SK-N-SH (cell line): ENCODE measurements at regions not wholly inside any gene's neighbourhood (a gene's known extent, or its start where the extent isn't known, plus 50 kb on each side); places are given as distances from the start of the nearest gene placed in this dataset.

Experiments
- CTCF ChIA-PET: fragments of 300-600, 350-600 bp; formaldehyde crosslinking; extraction: SDS; loops from one replicate; lab custom pipeline; 2021; lab: Yijun Ruan, JAX
- POLR2A ChIA-PET: fragments of 350-600 bp; sonication (Branson Sonifier 250); formaldehyde crosslinking; extraction: SDS; loops from one replicate; lab custom pipeline; 2020; ENCODE audit warnings: antibody characterized with exemption, inconsistent platforms; lab: Yijun Ruan, JAX
- DNase-seq: peaks from one replicate; pipeline ENCODE4 v3.0.0; 2012
- H2AFZ ChIP-seq: fragments of 200-600 bp; sonication (generic); 2 replicates; pipeline ENCODE4 v1.8.1; 2016; ENCODE audit warnings: antibody characterized with exemption, mild to moderate bottlenecking, low read depth
- H3F3A ChIP-seq: fragments of 200-600 bp; sonication (generic); replicated peaks from 2 replicates; pipeline ENCODE3; 2016; ENCODE audit warnings: antibody characterized with exemption, mild to moderate bottlenecking; ENCODE audit not compliant: insufficient read depth
- H3K27ac ChIP-seq, 2 experiments: fragments of 200-500 bp in 1 of 2; fragments of 200-600 bp in 1 of 2; sonication (Bioruptor generic) in 1 of 2; sonication (generic), shearing (Covaris generic) in 1 of 2; 2 replicates each; pipeline versions ENCODE4 v1.5.1 to v1.6.1; 2014 to 2016; ENCODE audit warnings: low read depth in 2 of 2, inconsistent platforms in 1 of 2, low read length in 1 of 2, mild to moderate bottlenecking in 1 of 2, mixed read lengths in 1 of 2
- H3K27me3 ChIP-seq: fragments of 200-600 bp; sonication (generic), shearing (Covaris generic); 2 replicates; pipeline ENCODE4 v1.6.1; 2016; ENCODE audit warnings: mixed run types; ENCODE audit not compliant: insufficient read depth
- H3K36me3 ChIP-seq, 2 experiments: fragments of 200-500 bp in 1 of 2; fragments of 200-600 bp in 1 of 2; sonication (Bioruptor generic) in 1 of 2; sonication (generic) in 1 of 2; replicated peaks in 1 of 2; 2 replicates each; pipeline versions ENCODE3 to v1.5.1; 2014 to 2016; ENCODE audit warnings: low read length in 1 of 2, mild to moderate bottlenecking in 1 of 2; ENCODE audit not compliant: insufficient read depth in 2 of 2, control insufficient read depth in 1 of 2
- H3K4me1 ChIP-seq, 2 experiments: fragments of 200-500 bp in 1 of 2; fragments of 200-600 bp in 1 of 2; sonication (Bioruptor generic) in 1 of 2; sonication (generic), shearing (Covaris generic) in 1 of 2; 2 replicates each; pipeline versions ENCODE4 v1.5.1 to v1.6.1; 2014 to 2016; ENCODE audit warnings: low read depth in 1 of 2, low read length in 1 of 2, mixed run types in 1 of 2; ENCODE audit not compliant: insufficient read depth in 2 of 2, control insufficient read depth in 1 of 2
- H3K4me2 ChIP-seq: fragments of 200-600 bp; sonication (generic), shearing (Covaris generic); 2 replicates; pipeline ENCODE4 v1.6.1; 2017; ENCODE audit warnings: mixed run types
- H3K4me3 ChIP-seq, 2 experiments: fragments of 200-500 bp in 1 of 2; fragments of 200-600 bp in 1 of 2; sonication (Bioruptor generic) in 1 of 2; sonication (generic), shearing (Covaris generic) in 1 of 2; 2 replicates each; pipeline versions ENCODE4 v1.5.1 to v1.8.1; 2014 to 2016; ENCODE audit warnings: low read depth in 2 of 2, inconsistent platforms in 1 of 2, low read length in 1 of 2, mild to moderate bottlenecking in 1 of 2, mixed read lengths in 1 of 2, moderate library complexity in 1 of 2
- H3K79me2 ChIP-seq: fragments of 200-600 bp; sonication (generic); 2 replicates; pipeline ENCODE4 v1.8.1; 2017; ENCODE audit warnings: mild to moderate bottlenecking; ENCODE audit not compliant: insufficient read depth
- H3K9ac ChIP-seq: fragments of 200-600 bp; sonication (generic); 2 replicates; pipeline ENCODE4 v1.6.1; 2017; ENCODE audit warnings: mixed run types
- H3K9me2 ChIP-seq: fragments of 200-600 bp; sonication (generic); 2 replicates; pipeline ENCODE4 v1.6.1; 2017; ENCODE audit warnings: mixed run types
- H3K9me3 ChIP-seq: fragments of 200-600 bp; sonication (generic); 2 replicates; pipeline ENCODE4 v1.6.1; 2017; ENCODE audit warnings: mixed run types, mild to moderate bottlenecking, moderate library complexity
- H4K20me1 ChIP-seq: fragments of 200-600 bp; sonication (generic); 2 replicates; pipeline ENCODE4 v1.6.1; 2017; ENCODE audit warnings: mild to moderate bottlenecking, mixed run types; ENCODE audit not compliant: insufficient read depth
- CTCF ChIP-seq: fragments of 200-600 bp; sonication (generic); IDR thresholded peaks from 2 replicates; pipeline ENCODE4 v1.6.1; 2017; ENCODE audit warnings: antibody characterized with exemption, mild to moderate bottlenecking, moderate library complexity
- ELF1 ChIP-seq: IDR thresholded peaks from 2 replicates; pipeline ENCODE4 v1.4.0; 2012
- EP300 ChIP-seq, 2 experiments: IDR thresholded peaks; 2 replicates each; pipeline versions ENCODE4 v1.4.0 to v1.6.1; 2012; ENCODE audit warnings: borderline replicate concordance in 1 of 2, low read depth in 1 of 2, low read length in 1 of 2
- FOXJ3 ChIP-seq: sonication (generic); formaldehyde crosslinking; IDR thresholded peaks from 2 replicates; pipeline ENCODE4 v1.5.1; 2020; ENCODE audit warnings: mild to moderate bottlenecking, missing genetic modification reagents
- FOXM1 ChIP-seq: IDR thresholded peaks from 2 replicates; pipeline ENCODE4 v1.4.0; 2012; ENCODE audit warnings: low read depth, mild to moderate bottlenecking
- GABPA ChIP-seq: IDR thresholded peaks from 2 replicates; pipeline ENCODE4 v1.4.0; 2012; ENCODE audit warnings: low read depth, mild to moderate bottlenecking
- GATA2 ChIP-seq: sonication (generic); formaldehyde crosslinking; IDR thresholded peaks from 2 replicates; pipeline ENCODE4 v1.5.0; 2020; ENCODE audit warnings: mild to moderate bottlenecking, missing genetic modification reagents
- JUND ChIP-seq: IDR thresholded peaks from 2 replicates; pipeline ENCODE4 v1.4.0; 2012
- MAX ChIP-seq: IDR thresholded peaks from 2 replicates; pipeline ENCODE4 v1.4.0; 2012; ENCODE audit warnings: low read depth
- MEF2A ChIP-seq: IDR thresholded peaks from 2 replicates; pipeline ENCODE4 v1.4.0; 2012; ENCODE audit warnings: low read depth, borderline replicate concordance
- MXI1 ChIP-seq: IDR thresholded peaks from 2 replicates; pipeline ENCODE4 v1.6.1; 2012; ENCODE audit warnings: mild to moderate bottlenecking, low read depth, low read length, improper control_type of control experiment
- POLR2AphosphoS5 ChIP-seq: IDR thresholded peaks from 2 replicates; pipeline ENCODE4 v1.6.1; 2012; ENCODE audit warnings: low read depth, low read length
- RAD21 ChIP-seq: IDR thresholded peaks from 2 replicates; pipeline ENCODE4 v1.6.1; 2012; ENCODE audit warnings: mild to moderate bottlenecking, low read length
- RCOR1 ChIP-seq: fragments of 150-350 bp; IDR thresholded peaks from 2 replicates; pipeline ENCODE4 v1.6.1; 2017; ENCODE audit warnings: antibody characterized with exemption, low read length
- TAF1 ChIP-seq: IDR thresholded peaks from 2 replicates; pipeline ENCODE4 v1.6.1; 2012; ENCODE audit warnings: low read depth, mild to moderate bottlenecking, low read length, moderate library complexity, borderline replicate concordance
- USF1 ChIP-seq: IDR thresholded peaks from 2 replicates; pipeline ENCODE4 v1.4.0; 2012; ENCODE audit warnings: low read depth, borderline replicate concordance
- ZBTB33 ChIP-seq: IDR thresholded peaks from 2 replicates; pipeline ENCODE4 v1.4.0; 2012; ENCODE audit warnings: low read depth, borderline replicate concordance
- WGBS: methylation state at CpG from one replicate; pipeline ENCODE4 v1.1.6; 2017; ENCODE audit warnings: low lambda C conversion rate; 5-methylcytosine and 5-hydroxymethylcytosine counted together
- TF ChIP-seq, protein P1 (sequence below): fragments of 150-350 bp; IDR thresholded peaks from 2 replicates; pipeline ENCODE4 v1.6.1; 2017; ENCODE audit warnings: antibody characterized with exemption, low read length, low read depth, borderline replicate concordance

- TF ChIP-seq CTCF: no peak
- TF ChIP-seq, protein P1, sequence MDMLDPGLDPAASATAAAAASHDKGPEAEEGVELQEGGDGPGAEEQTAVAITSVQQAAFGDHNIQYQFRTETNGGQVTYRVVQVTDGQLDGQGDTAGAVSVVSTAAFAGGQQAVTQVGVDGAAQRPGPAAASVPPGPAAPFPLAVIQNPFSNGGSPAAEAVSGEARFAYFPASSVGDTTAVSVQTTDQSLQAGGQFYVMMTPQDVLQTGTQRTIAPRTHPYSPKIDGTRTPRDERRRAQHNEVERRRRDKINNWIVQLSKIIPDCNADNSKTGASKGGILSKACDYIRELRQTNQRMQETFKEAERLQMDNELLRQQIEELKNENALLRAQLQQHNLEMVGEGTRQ: no peak
- no peak for TF ChIP-seq GABPA
- TF ChIP-seq FOXJ3: no peak
- no peak for TF ChIP-seq EP300 (IDR thresholded peaks at IDR 0.05; ENCODE audit: borderline replicate concordance in 1 of 2, low read depth in 1 of 2, low read length in 1 of 2)
- no peak for TF ChIP-seq MEF2A
- TF ChIP-seq RAD21: no peak
- TF ChIP-seq MXI1: no peak
These were observed 1189.2 kb downstream of the EFNB2 start (continued) for GRCh38 chr13:105346141-105346775.

DNA sequence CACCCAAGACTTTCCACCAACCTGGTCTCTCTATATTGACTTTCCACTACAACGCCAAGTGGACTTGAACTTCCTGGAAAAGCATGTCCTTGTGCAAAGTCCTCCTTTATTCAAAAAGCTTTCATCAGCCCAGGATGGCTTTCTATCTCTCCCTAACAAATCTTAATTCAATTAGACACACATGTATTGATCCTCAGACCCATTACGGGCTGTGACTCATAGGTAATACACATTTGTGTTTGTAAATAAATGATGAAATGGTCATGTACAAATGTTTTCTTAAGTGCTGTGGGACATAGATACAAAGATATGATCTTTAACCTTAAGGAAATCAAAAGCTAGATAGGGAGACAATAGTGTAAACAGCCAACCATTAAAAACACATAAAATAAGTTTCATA, 1189.7 kb downstream of the EFNB2 start:
- Histone ChIP-seq H4K20me1 (no peaks in the 10 kb centered on the region), H3F3A (no peaks in the 10 kb centered on the region), H3K4me3 (no peak overlapping the region), H3K4me2 (no peak overlapping the region), H3K36me3 (no peaks in the 10 kb centered on the region), H3K27ac (no peak overlapping the region), H3K79me2 (no peaks in the 10 kb centered on the region; the same call in 1 of the 2 replicates), H2AFZ (no peak overlapping the region), H3K9me3 (no peaks in the 10 kb centered on the region), H3K9ac (no peak overlapping the region), H3K27me3 (no peaks in the 10 kb centered on the region), H3K4me1 (peaks cover 0 to 3% of the 10 kb centered on the region in 2 experiments; a peak in 1 of 4 replicates), H3K9me2 (no peaks in the 10 kb centered on the region)
- ChIA-PET POLR2A (no interaction called here), CTCF (interaction anchor here (0.8 kb wide), 1 partner anchor 37 kb away, joined by 3 read pairs; no protein-coding TSS in a partner anchor)
- 60% methylated on average over 2 of the region's 2 CpGs for WGBS
- DNase-seq: no peak
- TF ChIP-seq FOXJ3 (no peak), JUND (no peak), GABPA (no peak), ELF1 (no peak), ZBTB33 (no peak), MAX (no peak), RCOR1 (no peak), POLR2AphosphoS5 (no peak), MEF2A (no peak), GATA2 (CRISPR knock-in tag) (no peak), FOXM1 (no peak), MXI1 (no peak), TAF1 (no peak), USF1 (no peak)
- TF ChIP-seq, all 33 proteins: peak for 0
